ENCODE measurements at regions not wholly inside any gene's neighbourhood (a gene's known extent, or its start where the extent isn't known, plus 50 kb on each side); places are given as distances from the start of the nearest gene placed in this dataset.

DNA sequence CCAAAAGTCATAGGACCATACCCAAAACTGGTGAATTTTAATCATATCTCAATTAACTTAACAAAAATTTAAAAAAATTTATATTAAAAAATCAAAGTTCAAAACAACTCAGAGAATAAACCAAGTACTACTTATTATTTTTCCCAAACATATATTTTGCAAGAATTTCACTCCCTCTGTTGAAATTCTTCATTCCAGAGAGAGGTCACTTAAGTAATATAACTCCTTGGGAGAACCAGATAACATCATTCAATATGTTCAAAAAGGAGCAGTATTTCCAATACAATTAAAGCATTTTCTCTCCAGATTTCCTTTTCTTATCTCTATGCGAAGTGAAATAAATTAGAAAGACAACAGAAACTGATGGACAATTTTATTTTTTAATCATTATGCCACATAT, 165.9 kb upstream of the RND3 start:
- no peaks in the 10 kb centered on the region for H3K27me3 ChIP-seq (ENCODE audit: insufficient read depth)
- H3K36me3 ChIP-seq (ENCODE audit: insufficient read depth): no peaks in the 10 kb centered on the region; the same call in 1 of the 2 replicates
- no peaks in the 10 kb centered on the region for H4K20me1 ChIP-seq (replicated peaks; ENCODE audit: insufficient read depth)
- TF ChIP-seq EZH2phosphoT487 (IDR thresholded peaks at IDR 0.05; ENCODE audit: unreplicated experiment) (no peak), ZNF462 (CRISPR knock-in tag; IDR thresholded peaks at IDR 0.05) (no peak), EZH2 (IDR thresholded peaks at IDR 0.05; ENCODE audit: low read depth, unreplicated experiment) (no peak), STAT1 (IDR thresholded peaks at IDR 0.05; ENCODE audit: unreplicated experiment) (no peak), CREB1 (CRISPR knock-in tag; IDR thresholded peaks at IDR 0.05; ENCODE audit: low read depth) (no peak), ETS1 (IDR thresholded peaks at IDR 0.05) (no peak), JUNB (IDR thresholded peaks at IDR 0.05; ENCODE audit: unreplicated experiment) (no peak), ZNF331 (CRISPR knock-in tag; IDR thresholded peaks at IDR 0.05; ENCODE audit: low read depth) (no peak), POLR2AphosphoS5 (IDR thresholded peaks at IDR 0.05; ENCODE audit: low read depth) (no peak), NANOG (IDR thresholded peaks at IDR 0.05; ENCODE audit: borderline replicate concordance) (no peak), ZNF114 (CRISPR knock-in tag; IDR thresholded peaks at IDR 0.05) (no peak)
- TF ChIP-seq, protein P1, sequence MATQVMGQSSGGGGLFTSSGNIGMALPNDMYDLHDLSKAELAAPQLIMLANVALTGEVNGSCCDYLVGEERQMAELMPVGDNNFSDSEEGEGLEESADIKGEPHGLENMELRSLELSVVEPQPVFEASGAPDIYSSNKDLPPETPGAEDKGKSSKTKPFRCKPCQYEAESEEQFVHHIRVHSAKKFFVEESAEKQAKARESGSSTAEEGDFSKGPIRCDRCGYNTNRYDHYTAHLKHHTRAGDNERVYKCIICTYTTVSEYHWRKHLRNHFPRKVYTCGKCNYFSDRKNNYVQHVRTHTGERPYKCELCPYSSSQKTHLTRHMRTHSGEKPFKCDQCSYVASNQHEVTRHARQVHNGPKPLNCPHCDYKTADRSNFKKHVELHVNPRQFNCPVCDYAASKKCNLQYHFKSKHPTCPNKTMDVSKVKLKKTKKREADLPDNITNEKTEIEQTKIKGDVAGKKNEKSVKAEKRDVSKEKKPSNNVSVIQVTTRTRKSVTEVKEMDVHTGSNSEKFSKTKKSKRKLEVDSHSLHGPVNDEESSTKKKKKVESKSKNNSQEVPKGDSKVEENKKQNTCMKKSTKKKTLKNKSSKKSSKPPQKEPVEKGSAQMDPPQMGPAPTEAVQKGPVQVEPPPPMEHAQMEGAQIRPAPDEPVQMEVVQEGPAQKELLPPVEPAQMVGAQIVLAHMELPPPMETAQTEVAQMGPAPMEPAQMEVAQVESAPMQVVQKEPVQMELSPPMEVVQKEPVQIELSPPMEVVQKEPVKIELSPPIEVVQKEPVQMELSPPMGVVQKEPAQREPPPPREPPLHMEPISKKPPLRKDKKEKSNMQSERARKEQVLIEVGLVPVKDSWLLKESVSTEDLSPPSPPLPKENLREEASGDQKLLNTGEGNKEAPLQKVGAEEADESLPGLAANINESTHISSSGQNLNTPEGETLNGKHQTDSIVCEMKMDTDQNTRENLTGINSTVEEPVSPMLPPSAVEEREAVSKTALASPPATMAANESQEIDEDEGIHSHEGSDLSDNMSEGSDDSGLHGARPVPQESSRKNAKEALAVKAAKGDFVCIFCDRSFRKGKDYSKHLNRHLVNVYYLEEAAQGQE (IDR thresholded peaks at IDR 0.05; ENCODE audit: unreplicated experiment): no peak
- TF ChIP-seq, protein P2, sequence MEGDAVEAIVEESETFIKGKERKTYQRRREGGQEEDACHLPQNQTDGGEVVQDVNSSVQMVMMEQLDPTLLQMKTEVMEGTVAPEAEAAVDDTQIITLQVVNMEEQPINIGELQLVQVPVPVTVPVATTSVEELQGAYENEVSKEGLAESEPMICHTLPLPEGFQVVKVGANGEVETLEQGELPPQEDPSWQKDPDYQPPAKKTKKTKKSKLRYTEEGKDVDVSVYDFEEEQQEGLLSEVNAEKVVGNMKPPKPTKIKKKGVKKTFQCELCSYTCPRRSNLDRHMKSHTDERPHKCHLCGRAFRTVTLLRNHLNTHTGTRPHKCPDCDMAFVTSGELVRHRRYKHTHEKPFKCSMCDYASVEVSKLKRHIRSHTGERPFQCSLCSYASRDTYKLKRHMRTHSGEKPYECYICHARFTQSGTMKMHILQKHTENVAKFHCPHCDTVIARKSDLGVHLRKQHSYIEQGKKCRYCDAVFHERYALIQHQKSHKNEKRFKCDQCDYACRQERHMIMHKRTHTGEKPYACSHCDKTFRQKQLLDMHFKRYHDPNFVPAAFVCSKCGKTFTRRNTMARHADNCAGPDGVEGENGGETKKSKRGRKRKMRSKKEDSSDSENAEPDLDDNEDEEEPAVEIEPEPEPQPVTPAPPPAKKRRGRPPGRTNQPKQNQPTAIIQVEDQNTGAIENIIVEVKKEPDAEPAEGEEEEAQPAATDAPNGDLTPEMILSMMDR (conservative IDR thresholded peaks at IDR 0.05; ENCODE audit: low read depth in 2 of 2): no peak
- H3K4me1 ChIP-seq (ENCODE audit: insufficient read depth): no peaks in the 10 kb centered on the region
- H3K27me3 Mint-ChIP-seq (ENCODE audit: insufficient read depth, low read depth, poor library complexity): no peaks in the 10 kb centered on the region
- H2AFZ ChIP-seq: no peak overlapping the region
- no peak overlapping the region for H3K4me3 ChIP-seq
- no peak overlapping the region for H3K27ac Mint-ChIP-seq
- H3F3A ChIP-seq (replicated peaks; ENCODE audit: low read depth): no peaks in the 10 kb centered on the region
- H3K9me3 Mint-ChIP-seq: peaks cover 2% of the 10 kb centered on the region; the same call in 1 of the 3 replicates
- H3K4me3 Mint-ChIP-seq: no peak overlapping the region
- no peak overlapping the region for H3K27ac ChIP-seq (ENCODE audit: low read depth)
- no peak for DNase-seq (ENCODE audit: low spot score)
- no peak overlapping the region for H3K4me2 ChIP-seq
- peaks cover 7% of the 10 kb centered on the region for H3K9me2 ChIP-seq (ENCODE audit: insufficient read depth)
- ATAC-seq: no peak
- H3K4me1 Mint-ChIP-seq: no peaks in the 10 kb centered on the region
- no peaks in the 10 kb centered on the region for H3K79me2 ChIP-seq (replicated peaks; ENCODE audit: insufficient read depth)
- H3K36me3 Mint-ChIP-seq (ENCODE audit: low read depth): peaks cover 7% of the 10 kb centered on the region; the same call in 2 of the 3 replicates

Measured in GM23338 (cell line).